Prostate gland (tissue), 2 donors: ENCODE measurements at regions not wholly inside any gene's neighbourhood (a gene's known extent, or its start where the extent isn't known, plus 50 kb on each side); places are given as distances from the start of the nearest gene placed in this dataset.

Source experiments
- CTCF ChIP-seq, 4 experiments: fragments of 200-600 bp in 2 of 4; fragments of 450-650 bp in 2 of 4; sonication (generic) in 2 of 4; IDR thresholded peaks; 1 replicate in 3 of 4; 2 replicates in 1 of 4; pipeline ENCODE4 v1.5.1; 2016 to 2019; ENCODE audit warnings: antibody characterized with exemption in 4 of 4, mild to moderate bottlenecking in 2 of 4, moderate library complexity in 2 of 4
- POLR2A ChIP-seq: fragments of 450-650 bp; IDR thresholded peaks from one replicate; pipeline ENCODE4 v1.6.1; 2016; ENCODE audit warnings: antibody characterized with exemption, mild to moderate bottlenecking

- TF ChIP-seq POLR2A (no peak), CTCF (IDR thresholded peaks at IDR 0.05) (no peak)
Measured at GRCh38 chr9:79980432-79980831, 408.7 kb downstream of the TLE4 start.
